Ishikawa (cell line): ENCODE measurements at regions not wholly inside any gene's neighbourhood (a gene's known extent, or its start where the extent isn't known, plus 50 kb on each side); places are given as distances from the start of the nearest gene placed in this dataset.

Experiments used
- CEBPB ChIP-seq: IDR thresholded peaks from 2 replicates; pipeline ENCODE4 v1.6.1; 2012
- CREB1 ChIP-seq: IDR thresholded peaks from 2 replicates; pipeline ENCODE4 v1.6.1; 2012; ENCODE audit warnings: low read depth
- EP300 ChIP-seq: IDR thresholded peaks from 2 replicates; pipeline ENCODE4 v1.6.1; 2012; ENCODE audit warnings: borderline replicate concordance
- FOXM1 ChIP-seq: IDR thresholded peaks from 2 replicates; pipeline ENCODE4 v1.6.1; 2012; ENCODE audit warnings: low read depth, borderline replicate concordance
- NFIC ChIP-seq: IDR thresholded peaks from 2 replicates; pipeline ENCODE4 v1.6.1; 2012
- TAF1 ChIP-seq: IDR thresholded peaks from 2 replicates; pipeline ENCODE4 v1.6.1; 2012; ENCODE audit warnings: low read depth, mild to moderate bottlenecking
- TCF12 ChIP-seq: IDR thresholded peaks from 2 replicates; pipeline ENCODE4 v1.6.1; 2012; ENCODE audit warnings: low read depth
- TEAD4 ChIP-seq: IDR thresholded peaks from 2 replicates; pipeline ENCODE4 v1.6.1; 2012
- YY1 ChIP-seq: IDR thresholded peaks from 2 replicates; pipeline ENCODE4 v1.6.1; 2012; ENCODE audit warnings: low read depth
- ZBTB7A ChIP-seq: IDR thresholded peaks from 2 replicates; pipeline ENCODE4 v1.6.1; 2012; ENCODE audit warnings: low read depth
- TF ChIP-seq, protein P1 (sequence below): IDR thresholded peaks from 2 replicates; pipeline ENCODE4 v1.6.1; 2012
- TF ChIP-seq, protein P2 (sequence below): IDR thresholded peaks from 2 replicates; pipeline ENCODE4 v1.6.1; 2012; ENCODE audit warnings: low read depth, mild to moderate bottlenecking

- TF ChIP-seq FOXM1 (no peak), ZBTB7A (no peak), TAF1 (no peak), CEBPB (no peak), TEAD4 (no peak), YY1 (no peak), EP300 (no peak), CREB1 (no peak), NFIC (no peak), TCF12 (no peak)
- TF ChIP-seq, protein P1, sequence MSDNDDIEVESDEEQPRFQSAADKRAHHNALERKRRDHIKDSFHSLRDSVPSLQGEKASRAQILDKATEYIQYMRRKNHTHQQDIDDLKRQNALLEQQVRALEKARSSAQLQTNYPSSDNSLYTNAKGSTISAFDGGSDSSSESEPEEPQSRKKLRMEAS, result no peak
- TF ChIP-seq, protein P2, sequence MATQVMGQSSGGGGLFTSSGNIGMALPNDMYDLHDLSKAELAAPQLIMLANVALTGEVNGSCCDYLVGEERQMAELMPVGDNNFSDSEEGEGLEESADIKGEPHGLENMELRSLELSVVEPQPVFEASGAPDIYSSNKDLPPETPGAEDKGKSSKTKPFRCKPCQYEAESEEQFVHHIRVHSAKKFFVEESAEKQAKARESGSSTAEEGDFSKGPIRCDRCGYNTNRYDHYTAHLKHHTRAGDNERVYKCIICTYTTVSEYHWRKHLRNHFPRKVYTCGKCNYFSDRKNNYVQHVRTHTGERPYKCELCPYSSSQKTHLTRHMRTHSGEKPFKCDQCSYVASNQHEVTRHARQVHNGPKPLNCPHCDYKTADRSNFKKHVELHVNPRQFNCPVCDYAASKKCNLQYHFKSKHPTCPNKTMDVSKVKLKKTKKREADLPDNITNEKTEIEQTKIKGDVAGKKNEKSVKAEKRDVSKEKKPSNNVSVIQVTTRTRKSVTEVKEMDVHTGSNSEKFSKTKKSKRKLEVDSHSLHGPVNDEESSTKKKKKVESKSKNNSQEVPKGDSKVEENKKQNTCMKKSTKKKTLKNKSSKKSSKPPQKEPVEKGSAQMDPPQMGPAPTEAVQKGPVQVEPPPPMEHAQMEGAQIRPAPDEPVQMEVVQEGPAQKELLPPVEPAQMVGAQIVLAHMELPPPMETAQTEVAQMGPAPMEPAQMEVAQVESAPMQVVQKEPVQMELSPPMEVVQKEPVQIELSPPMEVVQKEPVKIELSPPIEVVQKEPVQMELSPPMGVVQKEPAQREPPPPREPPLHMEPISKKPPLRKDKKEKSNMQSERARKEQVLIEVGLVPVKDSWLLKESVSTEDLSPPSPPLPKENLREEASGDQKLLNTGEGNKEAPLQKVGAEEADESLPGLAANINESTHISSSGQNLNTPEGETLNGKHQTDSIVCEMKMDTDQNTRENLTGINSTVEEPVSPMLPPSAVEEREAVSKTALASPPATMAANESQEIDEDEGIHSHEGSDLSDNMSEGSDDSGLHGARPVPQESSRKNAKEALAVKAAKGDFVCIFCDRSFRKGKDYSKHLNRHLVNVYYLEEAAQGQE, result no peak
These were observed 213.7 kb upstream of the SNX2 start for GRCh38 chr5:122561209-122561608.
